Heart right ventricle (tissue), 16 donors: ENCODE measurements at regions not wholly inside any gene's neighbourhood (a gene's known extent, or its start where the extent isn't known, plus 50 kb on each side); places are given as distances from the start of the nearest gene placed in this dataset.
"Not testable (repeated sequence)": the region's sequence is repeated elsewhere in the genome, so short reads cannot be mapped to it uniquely, and the experiment has no call there.

ENCODE experiments used
- ATAC-seq, 8 donors: fragments of 200-7000 bp; cut with Tn5 transposase; one replicate each; pipeline ENCODE4 v1.9.1; 2020; ENCODE audit warnings: mild to moderate bottlenecking in 8 of 8, moderate library complexity in 8 of 8, moderate number of reproducible peaks in 1 of 8
- DNase-seq, 2 donors: peaks; one replicate each; pipeline ENCODE4 v3.0.0-alpha.2; 2020
- H3K27ac ChIP-seq, 10 donors: fragments of 200-600 bp; sonication (generic) in 2 of 10; one replicate each; pipeline versions ENCODE4 v1.5.0 to v1.8.0; 2020 to 2022; ENCODE audit warnings: mild to moderate bottlenecking in 3 of 10
- H3K27me3 ChIP-seq, 7 donors: fragments of 200-600 bp; one replicate each; pipeline ENCODE4 v1.8.0; 2021 to 2022; ENCODE audit warnings: mild to moderate bottlenecking in 2 of 7
- H3K36me3 ChIP-seq, 9 donors: fragments of 200-600 bp; sonication (generic) in 1 of 9; one replicate each; pipeline versions ENCODE4 v1.5.0 to v1.8.0; 2020 to 2022; ENCODE audit warnings: mild to moderate bottlenecking in 2 of 9
- H3K4me1 ChIP-seq, 9 donors: fragments of 200-600 bp; sonication (generic) in 1 of 9; one replicate each; pipeline versions ENCODE4 v1.5.0 to v1.8.0; 2020 to 2022; ENCODE audit warnings: mild to moderate bottlenecking in 4 of 9
- H3K4me3 ChIP-seq, 10 donors: fragments of 200-600 bp; sonication (generic) in 2 of 10; one replicate each; pipeline versions ENCODE4 v1.5.0 to v1.8.0; 2020 to 2022; ENCODE audit warnings: mild to moderate bottlenecking in 7 of 10, moderate library complexity in 2 of 10
- H3K9me3 ChIP-seq, 11 donors: fragments of 200-600 bp in 10 of 11; sonication (generic) in 2 of 11; one replicate each; pipeline versions ENCODE4 v1.5.0 to v1.8.0; 2013 to 2022; ENCODE audit warnings: mild to moderate bottlenecking in 2 of 11, control low read depth in 1 of 11, moderate library complexity in 1 of 11
- WGBS, 2 donors: extraction: QIAGEN DNeasy Blood & Tissue Kit; methylation state at CpG; one replicate each; pipeline ENCODE4 v1.1.7; 2013; ENCODE audit warnings: inconsistent platforms in 1 of 2; 5-methylcytosine and 5-hydroxymethylcytosine counted together
- intact Hi-C, 10 donors: fragments of 100-400 bp; cut with DNase I; formaldehyde crosslinking; loops; one replicate each; pipeline versions ENCODE4 v1.11.1 to v1.14.2; 2022
- TF ChIP-seq, protein P1 (sequence below), 9 donors: fragments of 200-600 bp; sonication (generic) in 2 of 9; IDR thresholded peaks; one replicate each; pipeline versions ENCODE4 v1.5.0 to v1.8.0; 2021 to 2022; ENCODE audit warnings: antibody characterized with exemption in 9 of 9, mild to moderate bottlenecking in 5 of 9, moderate library complexity in 1 of 9
- donor health status: Arrhythmogenic right ventricular cardiomyopathy.
- donor health status: ischemic (EF 13 %, LVEDD 7.1; RV severe dilation, severe dysfunction).
- donor health status: healthy with polysubstance abuse.
- donor health status: DM: no; HTN: yes; CAD: no.
- donor health status: DM: no; HTN: no; CAD: no.
- donor health status: ischemic (EF 25% LVEDD 6.9; RV normal size, moderate dysfunction).
- donor health status: ischemic (EF 25% LVEDD 5.7; RV mildly dilated, moderate dysfunction).
- donor health status: healthy.
- donor health status: DM: yes; HTN: yes; CAD: no.
- donor health status: Ischemic cardiomyopathy.
- donor health status: ischemic (EF 35%, LVEDD 5.7; RV mildly dilated, moderate dysfunction).
- donor health status: nonischemic (EF 11% LVEDD 7.7; RV severe dilation, severe dysfunction).
- donor health status: DM: yes; HTN: yes; CAD: no.
- donor health status: PGD.
- donor health status: ischemic (EF 29% LVEDD 5.4; RV normal size, mild dysfunction).
- donor health status: nonischemic (EF 23%, LVEDD 6.1; RV moderate dilation, normal function).

DNA sequence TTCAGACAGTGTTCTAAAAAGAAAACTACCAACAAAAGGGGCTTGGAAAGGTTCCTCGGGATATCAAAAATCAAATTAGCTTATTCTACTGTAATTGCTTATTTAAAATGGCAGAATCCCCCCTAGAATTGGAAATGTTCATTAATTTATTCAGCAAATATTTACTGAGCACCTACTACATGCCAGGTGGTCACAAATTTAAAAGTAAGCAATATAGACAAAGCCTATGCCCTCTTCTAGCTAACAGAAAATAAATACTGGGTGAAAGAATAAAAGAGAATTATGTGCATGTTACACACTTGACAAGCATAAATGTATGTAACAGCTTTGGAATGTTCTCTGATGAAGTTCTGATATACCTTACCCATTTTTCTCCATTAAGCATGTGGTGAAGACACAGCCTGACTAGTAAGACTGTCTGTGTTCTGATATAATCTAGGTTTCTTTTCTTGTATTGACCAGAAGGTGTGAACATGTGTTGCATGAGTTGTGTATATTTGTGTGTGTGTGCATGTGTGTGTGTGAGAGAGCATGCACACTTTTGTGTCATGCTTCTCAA lies 606.7 kb upstream of the CITED2 start:
- Histone ChIP-seq H3K9me3 (no peaks in the 10 kb centered on the region), H3K4me1 (peaks cover 0 to 56% (median 42%) of the 10 kb centered on the region in 9 donors), H3K4me3 (no peak overlapping the region), H3K27ac (peak overlapping the region in 6 of 10 donors; percentile 28 to 73 (median 66)), H3K36me3 (no peaks in the 10 kb centered on the region), H3K27me3 (no peaks in the 10 kb centered on the region)
- TF ChIP-seq, protein P1, sequence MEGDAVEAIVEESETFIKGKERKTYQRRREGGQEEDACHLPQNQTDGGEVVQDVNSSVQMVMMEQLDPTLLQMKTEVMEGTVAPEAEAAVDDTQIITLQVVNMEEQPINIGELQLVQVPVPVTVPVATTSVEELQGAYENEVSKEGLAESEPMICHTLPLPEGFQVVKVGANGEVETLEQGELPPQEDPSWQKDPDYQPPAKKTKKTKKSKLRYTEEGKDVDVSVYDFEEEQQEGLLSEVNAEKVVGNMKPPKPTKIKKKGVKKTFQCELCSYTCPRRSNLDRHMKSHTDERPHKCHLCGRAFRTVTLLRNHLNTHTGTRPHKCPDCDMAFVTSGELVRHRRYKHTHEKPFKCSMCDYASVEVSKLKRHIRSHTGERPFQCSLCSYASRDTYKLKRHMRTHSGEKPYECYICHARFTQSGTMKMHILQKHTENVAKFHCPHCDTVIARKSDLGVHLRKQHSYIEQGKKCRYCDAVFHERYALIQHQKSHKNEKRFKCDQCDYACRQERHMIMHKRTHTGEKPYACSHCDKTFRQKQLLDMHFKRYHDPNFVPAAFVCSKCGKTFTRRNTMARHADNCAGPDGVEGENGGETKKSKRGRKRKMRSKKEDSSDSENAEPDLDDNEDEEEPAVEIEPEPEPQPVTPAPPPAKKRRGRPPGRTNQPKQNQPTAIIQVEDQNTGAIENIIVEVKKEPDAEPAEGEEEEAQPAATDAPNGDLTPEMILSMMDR (IDR thresholded peaks at IDR 0.05), result no peak
- WGBS, 2 donors, result 75 to 82% methylated on average over 1 of the region's 1 CpG
- DNase-seq (no peak), ATAC-seq (no peak)
- intact Hi-C loops, result loop anchor here in 3 of 10 donors (5.0 to 10.0 kb wide), 2 partner anchors 604 to 606 kb away; partner anchors contain the start of gene CITED2 (in 2 of the 3)

DNA sequence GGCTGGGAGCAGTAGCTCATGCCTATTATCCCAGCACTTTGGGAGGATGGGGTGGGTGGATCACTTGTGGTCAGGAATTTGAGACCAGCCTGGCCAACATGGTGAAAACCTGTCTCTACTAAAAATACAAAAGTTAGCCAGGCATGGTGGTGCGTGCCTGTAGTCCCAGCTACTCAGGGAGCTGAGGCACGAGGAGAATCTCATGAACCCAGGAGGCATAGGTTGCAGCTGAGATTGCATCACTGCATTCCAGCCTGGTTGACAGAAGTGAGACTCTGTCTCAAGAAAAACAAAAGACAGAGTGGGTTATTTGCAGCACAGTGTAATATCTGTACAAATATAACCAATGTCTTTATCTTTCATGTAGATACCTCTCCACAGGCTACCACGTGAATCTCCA lies 606.2 kb upstream of the CITED2 start:
- Histone ChIP-seq H3K27ac (peak overlapping the region in 5 of 10 donors; percentile 13 to 73 (median 67)), H3K4me1 (peaks cover 0 to 56% (median 42%) of the 10 kb centered on the region in 9 donors)
- H3K27me3 ChIP-seq, H3K4me3 ChIP-seq, H3K36me3 ChIP-seq, H3K9me3 ChIP-seq, DNase-seq: not testable (repeated sequence)
- ATAC-seq, result peak in 2 of 8 donors; percentile 13
- intact Hi-C loops, result loop anchor here in 3 of 10 donors (5.0 to 10.0 kb wide), 2 partner anchors 603 to 606 kb away; partner anchors contain the start of gene CITED2 (in 2 of the 3)
- WGBS, 2 donors, result 42 to 48% methylated on average over 3 of the region's 3 CpGs

DNA sequence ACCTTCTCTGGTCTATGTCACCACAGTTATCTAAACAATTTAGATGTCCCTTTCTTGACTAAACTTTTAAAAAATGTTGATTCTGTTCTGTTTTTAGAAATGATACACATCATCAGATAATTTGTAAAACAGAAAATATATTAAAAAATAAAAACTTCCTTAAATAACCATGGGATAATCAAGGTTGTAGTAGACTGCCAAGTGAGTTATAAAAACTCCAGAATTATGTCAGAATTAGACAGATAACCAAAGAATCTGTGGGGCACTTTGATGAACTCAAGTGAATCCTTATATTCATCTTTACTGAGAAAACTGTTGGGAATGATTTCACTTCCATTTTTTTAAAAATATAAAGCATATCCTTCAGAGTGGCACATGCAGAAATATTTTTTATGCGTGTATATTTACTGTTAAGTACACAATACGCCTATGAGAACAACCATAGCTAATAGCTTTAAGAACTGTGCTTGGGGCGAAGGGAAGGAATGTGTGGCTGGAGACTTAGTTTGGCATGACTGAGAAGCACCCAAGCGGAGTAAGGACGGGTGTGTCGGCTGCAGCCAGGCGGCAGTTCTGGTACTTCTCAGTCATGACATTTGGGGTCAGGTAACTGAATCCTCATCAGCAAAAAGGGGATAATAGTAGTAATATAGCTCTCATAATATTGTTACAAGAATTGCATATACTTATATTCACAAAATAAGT lies 604.7 kb upstream of the CITED2 start:
- WGBS, 2 donors, result 37 to 66% methylated on average over 7 of the region's 7 CpGs
- Histone ChIP-seq H3K4me3 (no peak overlapping the region), H3K27ac (peak overlapping the region in 9 of 10 donors; percentile 10 to 73 (median 63)), H3K36me3 (no peaks in the 10 kb centered on the region), H3K27me3 (no peaks in the 10 kb centered on the region), H3K9me3 (no peaks in the 10 kb centered on the region), H3K4me1 (peaks cover 0 to 64% (median 47%) of the 10 kb centered on the region in 9 donors)
- intact Hi-C loops, result loop anchor here in 3 of 10 donors (5.0 to 10.0 kb wide), 6 partner anchors 96 to 607 kb away; partner anchors contain the start of gene CITED2 (in 2 of the 3)
- DNase-seq (peak; percentile 16 to 23), ATAC-seq (peak in 6 of 8 donors; percentile 46 to 75 (median 70))
- TF ChIP-seq, protein P1 (IDR thresholded peaks at IDR 0.05), result peak in 2 of 9 donors; percentile 36 to 37

DNA sequence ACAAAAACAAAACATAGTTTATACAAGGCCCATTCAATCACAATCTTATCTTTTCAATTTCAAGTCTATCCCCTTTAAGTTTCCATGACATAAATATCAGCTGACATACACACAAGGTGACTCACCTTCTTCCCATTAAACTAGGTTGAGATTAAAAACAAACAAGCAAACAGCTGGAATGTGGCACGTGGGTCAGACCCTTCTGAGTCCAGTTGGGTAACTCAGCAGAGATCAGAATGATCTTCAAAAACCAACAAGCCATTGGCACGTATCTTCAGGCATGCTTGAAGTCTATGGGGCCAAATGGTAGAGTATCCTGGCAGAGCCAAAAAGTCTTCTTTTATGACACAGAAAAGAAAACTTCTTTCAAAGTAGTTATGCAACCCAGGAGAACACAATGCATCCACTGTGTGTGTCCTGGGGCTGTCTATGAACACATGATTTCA lies 603.5 kb upstream of the CITED2 start:
- TF ChIP-seq, protein P1 (IDR thresholded peaks at IDR 0.05), result no peak
- WGBS, 2 donors, result 50 to 53% methylated on average over 2 of the region's 2 CpGs
- H3K27ac ChIP-seq, result peak overlapping the region in 7 of 10 donors; percentile 19 to 73 (median 63)
- H3K27me3 ChIP-seq, result no peaks in the 10 kb centered on the region
- no peak overlapping the region for H3K4me3 ChIP-seq
- ATAC-seq, result peak in 4 of 8 donors; percentile 16 to 61 (median 20)
- H3K4me1 ChIP-seq, result peaks cover 0 to 63% (median 38%) of the 10 kb centered on the region in 9 donors
- intact Hi-C loops, result loop anchor here in 3 of 10 donors (5.0 to 10.0 kb wide), 6 partner anchors 97 to 606 kb away; partner anchors contain the start of gene CITED2 (in 2 of the 3)
- H3K36me3 ChIP-seq, result no peaks in the 10 kb centered on the region
- no peaks in the 10 kb centered on the region for H3K9me3 ChIP-seq
- DNase-seq, result no peak
